Astrocyte of the spinal cord (primary cell): ENCODE measurements at regions not wholly inside any gene's neighbourhood (a gene's known extent, or its start where the extent isn't known, plus 50 kb on each side); places are given as distances from the start of the nearest gene placed in this dataset.

Source experiments
- DNase-seq: peaks from one replicate; pipeline ENCODE4 v3.0.0; 2011; ENCODE audit warnings: low read depth, low spot score
- H3K4me3 ChIP-seq: 2 replicates; pipeline ENCODE4 v1.5.1; 2011; ENCODE audit warnings: low read depth, mild to moderate bottlenecking, low read length, moderate library complexity
- in situ Hi-C: cut with HindIII; loops from 2 replicates; pipeline ENCODE4 v1.10.0; 2017; ENCODE audit warnings: low sequenced_read_pairs
- TF ChIP-seq, protein P1 (sequence below): IDR thresholded peaks from 2 replicates; pipeline ENCODE4 v1.5.1; 2012; ENCODE audit warnings: low read depth, mild to moderate bottlenecking, low read length, inconsistent platforms

DNA sequence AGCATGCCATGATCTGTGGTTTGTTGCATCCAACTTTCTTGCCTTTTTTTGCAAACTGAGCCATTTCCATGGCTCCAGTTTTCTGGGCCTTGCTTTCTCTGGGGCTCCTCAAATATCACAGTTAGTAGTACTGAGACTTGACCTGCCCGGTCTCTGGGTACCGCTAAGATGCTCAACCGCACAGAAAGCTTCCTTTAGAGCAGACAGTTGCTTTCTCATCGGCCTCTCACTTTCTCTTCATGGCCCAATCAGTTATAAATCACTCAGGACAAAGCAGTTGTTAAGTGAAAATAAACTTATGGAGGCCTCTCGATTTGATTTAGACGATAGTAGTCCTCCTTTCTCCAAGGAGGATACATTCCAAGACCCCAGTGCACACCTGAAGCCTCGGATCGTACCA lies 141.2 kb upstream of the ASB18 start:
- in situ Hi-C loops: no loop called here
- H3K4me3 ChIP-seq: no peak overlapping the region
- no peak for DNase-seq
- TF ChIP-seq, protein P1, sequence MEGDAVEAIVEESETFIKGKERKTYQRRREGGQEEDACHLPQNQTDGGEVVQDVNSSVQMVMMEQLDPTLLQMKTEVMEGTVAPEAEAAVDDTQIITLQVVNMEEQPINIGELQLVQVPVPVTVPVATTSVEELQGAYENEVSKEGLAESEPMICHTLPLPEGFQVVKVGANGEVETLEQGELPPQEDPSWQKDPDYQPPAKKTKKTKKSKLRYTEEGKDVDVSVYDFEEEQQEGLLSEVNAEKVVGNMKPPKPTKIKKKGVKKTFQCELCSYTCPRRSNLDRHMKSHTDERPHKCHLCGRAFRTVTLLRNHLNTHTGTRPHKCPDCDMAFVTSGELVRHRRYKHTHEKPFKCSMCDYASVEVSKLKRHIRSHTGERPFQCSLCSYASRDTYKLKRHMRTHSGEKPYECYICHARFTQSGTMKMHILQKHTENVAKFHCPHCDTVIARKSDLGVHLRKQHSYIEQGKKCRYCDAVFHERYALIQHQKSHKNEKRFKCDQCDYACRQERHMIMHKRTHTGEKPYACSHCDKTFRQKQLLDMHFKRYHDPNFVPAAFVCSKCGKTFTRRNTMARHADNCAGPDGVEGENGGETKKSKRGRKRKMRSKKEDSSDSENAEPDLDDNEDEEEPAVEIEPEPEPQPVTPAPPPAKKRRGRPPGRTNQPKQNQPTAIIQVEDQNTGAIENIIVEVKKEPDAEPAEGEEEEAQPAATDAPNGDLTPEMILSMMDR: no peak

DNA sequence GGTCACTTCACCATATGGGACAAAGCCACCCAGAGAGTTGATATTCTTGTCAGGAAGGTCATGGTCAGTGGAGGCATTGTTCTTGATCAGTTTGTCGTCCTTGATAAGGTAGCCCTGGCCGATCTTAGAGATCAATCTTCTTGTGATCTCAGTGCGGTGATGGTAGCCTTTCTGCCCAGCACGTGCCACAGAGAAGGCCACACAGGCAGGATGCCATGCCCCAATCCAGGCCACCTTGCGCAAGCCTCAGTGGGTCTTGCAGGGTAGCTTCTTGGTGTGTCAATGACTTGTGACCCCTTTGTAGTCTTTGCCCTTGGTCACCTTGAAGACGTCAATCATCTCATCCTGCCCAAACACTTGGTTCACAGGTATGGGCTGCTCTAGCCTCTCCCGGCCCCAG lies 143.9 kb upstream of the ASB18 start:
- TF ChIP-seq, protein P1: no peak
- in situ Hi-C loops: no loop called here
- no peak for DNase-seq
- no peak overlapping the region for H3K4me3 ChIP-seq

DNA sequence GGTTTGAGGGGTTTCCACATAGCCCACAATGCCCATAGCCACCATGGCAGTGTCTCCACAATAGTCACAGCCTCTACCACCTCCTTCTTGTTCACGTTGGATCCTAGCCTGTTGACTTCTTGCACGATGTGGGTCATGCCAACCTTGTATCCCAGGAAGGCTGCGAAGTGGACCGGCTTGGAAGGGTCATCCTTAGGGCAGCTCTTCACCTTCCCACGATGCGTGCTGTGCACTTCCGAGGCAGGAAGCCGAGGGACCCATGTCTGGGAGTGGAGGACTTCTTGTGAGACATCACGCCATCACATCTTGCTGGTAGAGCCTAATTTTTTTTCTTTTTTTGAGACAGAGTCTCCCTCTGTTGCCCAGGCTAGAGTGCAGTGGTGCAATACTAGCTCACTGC lies 144.6 kb upstream of the ASB18 start:
- TF ChIP-seq, protein P1: no peak
- DNase-seq: no peak
- H3K4me3 ChIP-seq: no peak overlapping the region
- in situ Hi-C loops: no loop called here

DNA sequence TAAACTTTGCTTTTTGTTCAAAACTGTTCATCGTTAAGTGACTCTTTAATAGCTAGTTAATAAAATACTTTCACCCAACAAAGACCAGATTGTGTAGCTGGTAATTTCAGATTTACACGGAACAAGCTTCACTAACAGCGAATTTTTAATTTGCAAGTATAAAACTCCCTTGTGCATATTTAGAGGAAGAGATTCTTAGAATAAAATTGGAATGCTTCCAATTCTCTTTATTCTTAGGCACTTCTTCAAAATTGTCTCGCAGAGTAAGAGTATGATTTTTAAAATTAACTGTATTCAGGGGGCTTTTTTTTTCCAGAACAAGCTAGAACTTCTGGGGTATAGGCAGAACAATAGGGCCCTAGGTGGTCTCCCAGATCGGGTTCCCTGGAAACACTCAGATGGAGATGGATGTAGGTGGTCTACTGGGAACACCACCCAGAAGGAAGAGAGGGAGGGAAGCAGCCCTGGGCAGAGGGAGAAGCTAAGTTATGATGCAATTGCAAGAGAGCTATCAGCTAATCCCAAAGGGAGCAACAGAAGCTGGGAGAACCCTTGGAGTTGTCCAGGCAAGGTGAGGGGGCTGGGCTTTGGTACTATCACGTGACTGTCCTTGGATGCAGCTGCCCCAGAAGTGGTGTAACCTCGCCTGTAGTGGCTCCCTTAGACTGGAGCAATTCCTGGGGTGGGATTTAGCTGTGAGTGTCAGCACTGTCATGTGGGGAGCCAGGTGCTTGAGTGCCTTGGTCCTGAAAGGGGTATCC lies 151.7 kb upstream of the ASB18 start:
- DNase-seq: no peak
- in situ Hi-C loops: no loop called here
- TF ChIP-seq, protein P1: no peak
- H3K4me3 ChIP-seq: no peak overlapping the region

DNA sequence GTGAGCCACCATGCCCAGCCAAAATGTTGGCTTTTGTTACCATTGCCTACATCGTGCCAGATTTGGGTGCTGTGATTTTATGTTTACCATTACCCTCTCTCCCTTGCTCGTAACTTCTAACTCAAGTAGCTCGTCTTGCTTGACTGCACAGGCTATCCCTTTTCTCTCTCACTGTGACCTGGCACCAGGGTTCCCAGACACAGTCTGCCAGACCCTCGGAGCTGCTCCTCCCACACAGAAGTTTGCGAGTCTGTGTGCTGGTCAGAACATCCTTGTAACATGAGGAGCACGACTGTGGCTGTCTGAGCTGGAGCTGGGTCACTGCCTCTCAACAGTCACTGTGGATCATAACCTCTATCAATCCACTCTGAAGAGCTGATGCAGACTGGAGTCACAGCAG lies 152.5 kb upstream of the ACKR3 start:
- H3K4me3 ChIP-seq: no peak overlapping the region
- in situ Hi-C loops: no loop called here
- no peak for DNase-seq
- TF ChIP-seq, protein P1: no peak

DNA sequence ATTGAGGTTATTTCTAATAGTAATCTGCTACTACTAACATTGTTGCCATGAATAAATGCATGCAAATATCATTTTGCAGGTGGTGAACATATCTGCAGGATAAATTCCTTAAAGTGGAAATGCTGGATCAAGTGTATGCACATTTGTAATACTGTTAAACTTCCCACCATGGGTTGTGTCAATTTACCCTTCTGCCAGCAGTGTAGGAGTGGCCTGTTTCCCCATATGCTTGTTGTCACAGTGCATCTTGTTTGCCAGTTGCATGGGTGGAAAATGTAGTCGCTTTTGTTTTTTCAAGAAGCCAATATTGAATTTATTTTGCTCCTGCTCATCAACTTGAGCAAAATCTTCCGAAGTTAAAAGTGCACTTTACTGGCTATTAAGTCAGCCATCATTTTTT lies 139.0 kb upstream of the ACKR3 start:
- DNase-seq: no peak
- in situ Hi-C loops: no loop called here
- TF ChIP-seq, protein P1: no peak
- no peak overlapping the region for H3K4me3 ChIP-seq

DNA sequence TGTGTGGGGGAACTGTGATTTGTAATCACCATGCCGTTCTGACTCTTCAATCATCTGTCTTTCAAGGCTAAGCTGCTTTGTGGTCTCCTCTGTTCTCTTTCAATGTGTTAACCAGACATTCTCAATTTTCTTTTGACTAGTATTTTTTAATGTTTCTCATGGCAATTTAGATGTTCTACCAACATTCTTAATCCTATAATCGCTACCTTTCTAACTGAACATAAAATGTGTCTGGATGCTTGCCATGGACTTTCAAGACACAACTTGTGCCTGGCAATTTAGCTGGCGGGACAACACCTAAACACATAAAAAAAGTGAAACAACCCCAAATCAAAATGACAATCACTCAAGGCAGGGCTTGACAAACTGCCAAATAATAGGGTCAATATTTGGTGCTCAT lies 135.0 kb upstream of the ACKR3 start:
- in situ Hi-C loops: no loop called here
- H3K4me3 ChIP-seq: no peak overlapping the region
- TF ChIP-seq, protein P1: no peak
- no peak for DNase-seq
